ENCODE measurements at regions not wholly inside any gene's neighbourhood (a gene's known extent, or its start where the extent isn't known, plus 50 kb on each side); places are given as distances from the start of the nearest gene placed in this dataset.
A peak's percentile ranks its signal among the peaks of the same experiment; 100 is the strongest.

DNA sequence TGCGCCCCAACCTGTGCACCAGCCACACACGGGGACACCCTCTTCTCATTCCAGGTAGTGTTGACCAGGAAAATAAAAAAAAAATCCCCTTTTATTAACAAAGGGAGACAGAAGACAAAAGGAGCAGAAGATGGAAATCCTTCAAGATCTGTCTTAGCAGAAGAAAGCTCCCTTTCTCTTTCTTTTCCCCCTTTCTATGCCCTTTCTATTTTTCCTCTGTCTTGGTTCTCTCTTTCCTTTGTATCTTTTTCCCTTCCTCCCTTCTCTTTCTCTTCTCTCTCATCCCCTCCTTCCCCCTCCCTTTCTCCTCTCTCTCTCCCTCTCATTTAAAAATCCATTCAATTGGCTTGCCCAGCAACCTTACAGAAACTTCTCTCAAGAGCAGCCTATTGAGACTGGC lies 254.1 kb upstream of the ZFHX3 start:
- intact Hi-C loops (cut with DNase I, micrococcal nuclease): no loop called here
- DNase-seq (no peak), ATAC-seq (no peak)

DNA sequence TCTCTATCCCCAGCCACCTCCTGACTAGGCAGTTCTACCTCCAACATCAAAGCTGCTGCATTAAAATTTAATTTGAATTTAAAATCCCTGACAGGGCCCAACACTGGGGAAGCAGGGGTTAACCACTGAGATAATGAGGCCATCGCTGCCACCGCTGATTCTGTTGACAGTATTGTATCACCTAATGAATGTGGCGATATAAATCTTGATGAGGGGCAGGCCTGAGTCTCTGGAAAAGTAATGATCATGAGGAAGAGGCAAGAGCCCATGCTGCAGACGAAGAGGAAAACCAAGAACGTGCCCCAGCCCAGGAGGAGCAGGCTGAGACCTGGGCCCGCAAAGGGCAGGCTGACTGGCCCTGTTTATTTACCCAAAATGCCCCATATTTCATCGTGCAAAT lies 251.4 kb upstream of the ZFHX3 start:
- ATAC-seq (no peak), DNase-seq (no peak)
- intact Hi-C loops (cut with DNase I, micrococcal nuclease): no loop called here

DNA sequence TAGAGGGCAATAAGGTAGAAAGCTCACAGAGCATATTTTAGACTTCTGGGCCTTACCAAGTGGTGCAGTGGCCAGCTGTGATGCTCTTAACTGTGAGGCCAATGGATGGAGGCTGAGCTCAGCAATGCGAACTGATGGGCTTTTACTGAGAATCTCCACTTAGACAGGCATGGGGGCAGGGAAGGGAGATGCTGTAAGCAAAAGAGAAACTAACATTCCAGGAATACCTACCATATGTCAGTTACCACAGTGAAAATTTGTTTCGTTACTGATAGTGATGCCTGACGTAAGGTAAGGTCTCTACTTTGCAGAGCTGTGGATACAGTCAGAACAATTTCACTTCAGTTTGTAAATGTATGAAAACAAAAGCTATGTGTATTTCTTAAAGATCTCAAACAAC lies 250.6 kb upstream of the ZFHX3 start:
- intact Hi-C loops (cut with DNase I, micrococcal nuclease): no loop called here
- ATAC-seq: no peak
- DNase-seq: no peak

DNA sequence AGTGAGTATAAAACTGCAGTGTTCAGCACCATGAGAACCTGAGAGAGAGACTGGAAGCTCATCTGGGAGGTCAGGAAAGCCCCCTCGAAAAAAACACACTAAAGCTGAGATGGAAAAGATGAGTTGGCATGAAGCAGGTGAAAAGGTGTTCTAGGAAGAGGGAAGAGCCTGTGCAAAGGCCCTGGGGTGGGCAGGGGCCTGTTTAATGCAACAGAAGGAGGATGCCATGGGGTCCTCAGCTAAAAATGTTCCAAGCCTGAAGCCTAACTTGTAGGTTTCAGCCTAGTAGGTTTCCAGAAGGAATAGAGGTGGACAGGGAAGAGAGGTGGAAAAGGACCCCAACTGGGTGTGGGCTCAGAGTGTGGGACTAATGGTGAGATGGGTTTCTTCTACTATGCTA lies 242.3 kb upstream of the ZFHX3 start:
- ATAC-seq (no peak), DNase-seq (no peak)
- intact Hi-C loops (cut with DNase I, micrococcal nuclease): no loop called here

DNA sequence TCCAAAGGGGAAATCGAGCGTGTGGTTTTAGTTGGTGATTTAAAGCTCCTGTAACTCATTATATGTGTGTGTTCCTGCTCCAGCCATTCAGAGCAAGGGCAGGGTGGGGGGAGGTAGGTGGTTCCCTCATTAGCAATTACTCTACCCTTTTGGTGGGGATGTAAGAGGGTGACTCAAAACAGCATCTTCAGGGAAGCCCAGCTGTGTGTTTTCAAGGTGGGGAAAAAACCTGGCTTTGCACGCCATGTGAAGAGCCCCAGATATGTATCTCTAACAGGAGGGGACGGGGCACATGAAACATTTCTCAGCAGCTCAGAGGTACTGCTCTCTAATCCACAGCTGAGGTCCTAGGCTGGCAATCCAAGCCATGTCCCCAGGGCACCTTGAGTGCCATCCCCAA lies 241.3 kb upstream of the ZFHX3 start:
- DNase-seq (no peak), ATAC-seq (no peak)
- intact Hi-C loops (cut with DNase I, micrococcal nuclease): no loop called here

DNA sequence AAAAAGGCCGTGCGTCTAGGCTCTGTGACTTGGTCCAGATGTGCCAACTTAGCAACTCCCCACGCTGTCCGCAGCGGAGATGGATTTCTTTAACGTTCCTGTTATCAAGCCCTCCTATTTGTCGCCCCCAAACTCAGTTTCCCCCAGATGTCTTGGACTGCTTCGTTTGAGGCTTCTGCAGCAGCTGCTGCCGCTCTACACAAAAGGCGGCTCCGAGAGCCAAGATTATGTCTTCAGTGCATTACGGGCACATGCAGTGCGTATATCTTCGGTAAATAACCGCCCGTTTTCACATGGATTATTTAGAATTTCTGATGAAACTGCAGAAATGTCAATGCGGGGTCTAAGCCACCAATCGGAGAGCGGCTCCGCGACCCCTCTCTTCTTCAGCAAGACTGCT lies 240.6 kb upstream of the ZFHX3 start:
- DNase-seq (no peak), ATAC-seq (no peak)
- intact Hi-C loops (cut with DNase I, micrococcal nuclease): no loop called here

DNA sequence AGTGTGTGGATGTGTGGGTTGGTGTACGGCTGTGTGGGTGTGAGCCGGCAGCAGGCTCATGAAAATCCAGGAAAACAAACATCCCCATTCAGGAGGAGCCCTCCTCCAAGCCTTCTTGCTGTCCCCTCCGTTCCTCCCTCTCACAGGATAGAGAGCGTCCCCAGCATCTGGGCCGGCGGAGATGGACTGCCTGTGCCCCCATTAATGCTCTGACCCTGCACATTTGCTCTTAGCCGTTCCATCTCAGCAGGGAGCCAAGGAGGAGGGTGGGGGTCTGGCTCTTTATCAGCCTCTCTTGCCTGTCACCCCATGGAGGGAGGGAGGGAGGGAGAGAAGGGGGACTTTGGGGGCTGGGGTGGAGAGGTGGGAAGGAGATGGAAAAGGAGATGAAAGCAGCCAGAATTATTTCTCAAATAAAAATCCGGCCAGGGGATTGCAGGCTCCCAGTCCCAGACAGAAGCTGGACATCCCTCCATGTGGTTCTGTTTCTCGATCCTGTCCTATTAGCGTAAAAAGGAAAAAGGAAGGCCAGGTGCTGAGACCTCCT lies 240.0 kb upstream of the ZFHX3 start:
- intact Hi-C loops (cut with DNase I, micrococcal nuclease): no loop called here
- DNase-seq: no peak
- no peak for ATAC-seq

DNA sequence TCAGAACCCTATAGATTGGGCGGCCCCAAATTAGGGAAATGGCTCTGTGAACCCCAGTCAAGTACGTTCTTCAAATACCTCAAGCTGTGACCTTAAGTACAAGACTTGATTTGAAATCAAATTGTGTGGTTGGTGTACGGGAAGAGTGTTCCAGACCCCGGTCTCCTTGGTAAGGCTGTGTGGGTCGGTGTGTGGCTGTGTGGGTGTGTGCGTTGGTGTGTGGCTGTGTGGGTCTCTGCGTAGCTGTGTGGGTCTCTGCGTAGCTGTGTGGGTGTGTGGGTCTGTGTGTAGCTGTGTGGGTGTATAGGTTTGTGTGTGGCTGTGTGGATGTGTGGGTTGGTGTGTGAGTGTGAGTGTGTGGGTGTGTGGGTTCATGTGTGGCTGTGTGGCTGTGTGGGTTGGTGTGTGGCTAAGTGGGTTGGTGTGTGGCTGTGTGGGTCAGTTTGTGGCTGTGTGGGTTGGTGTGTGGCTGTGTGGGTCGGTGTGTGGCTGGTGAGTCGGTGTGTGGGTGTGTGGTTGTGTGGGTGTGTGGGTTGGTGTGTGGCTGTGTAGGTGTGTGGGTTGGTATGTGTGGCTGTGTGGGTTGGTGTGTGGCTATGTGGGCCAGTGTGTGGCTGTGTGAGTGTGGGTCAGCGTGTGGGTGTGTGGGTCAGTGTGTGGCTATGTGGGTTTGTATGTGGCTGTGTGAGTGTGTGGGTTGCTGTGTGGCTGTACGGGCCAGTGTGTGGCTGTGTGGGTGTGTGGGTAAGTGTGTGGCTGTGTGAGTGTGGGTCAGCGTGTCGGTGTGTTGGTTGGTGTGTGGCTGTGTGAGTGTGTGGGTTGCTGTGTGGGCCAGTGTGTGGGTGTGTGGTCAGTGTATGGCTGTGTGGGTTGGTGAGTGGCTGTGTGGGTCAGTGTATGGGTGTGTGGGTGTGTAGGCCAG lies 238.7 kb upstream of the ZFHX3 start:
- intact Hi-C loops (cut with DNase I, micrococcal nuclease): no loop called here
- no peak for DNase-seq
- ATAC-seq: no peak

DNA sequence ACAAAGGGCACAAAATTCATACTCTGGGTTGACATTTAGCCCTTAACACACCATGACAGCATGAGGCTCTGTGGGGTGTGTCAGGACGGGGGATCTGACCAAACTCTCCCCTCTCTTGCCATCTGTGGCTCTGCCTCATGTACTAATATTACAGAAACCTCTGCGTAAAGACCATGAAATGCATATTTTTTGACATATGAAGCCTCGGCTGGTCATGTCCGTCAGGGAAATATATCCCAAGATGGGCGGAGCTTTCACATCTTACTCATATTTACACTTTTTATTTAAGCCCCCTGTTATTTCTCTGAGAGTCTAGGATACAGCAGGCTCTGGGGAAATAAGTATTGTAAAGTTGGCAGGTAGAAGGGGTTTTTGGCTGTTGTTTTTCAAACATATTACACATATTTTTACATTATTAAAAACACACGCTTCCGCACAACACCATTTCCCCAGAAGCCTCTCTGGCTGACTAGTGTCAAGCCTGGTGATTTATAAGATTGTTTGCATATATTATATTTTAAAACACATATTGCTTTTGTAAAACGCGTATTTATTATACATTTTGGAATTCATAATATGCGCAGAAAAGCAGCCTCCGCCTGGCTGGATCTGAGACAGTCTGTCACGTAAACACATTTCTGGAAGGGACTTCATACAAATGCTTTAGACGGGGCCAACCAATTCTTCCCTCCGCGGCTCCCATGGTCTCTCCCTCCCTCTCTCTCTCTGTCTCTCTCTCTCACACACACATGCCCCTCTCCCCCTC lies 237.7 kb upstream of the ZFHX3 start:
- DNase-seq: no peak
- intact Hi-C loops (cut with DNase I, micrococcal nuclease): no loop called here
- no peak for ATAC-seq

DNA sequence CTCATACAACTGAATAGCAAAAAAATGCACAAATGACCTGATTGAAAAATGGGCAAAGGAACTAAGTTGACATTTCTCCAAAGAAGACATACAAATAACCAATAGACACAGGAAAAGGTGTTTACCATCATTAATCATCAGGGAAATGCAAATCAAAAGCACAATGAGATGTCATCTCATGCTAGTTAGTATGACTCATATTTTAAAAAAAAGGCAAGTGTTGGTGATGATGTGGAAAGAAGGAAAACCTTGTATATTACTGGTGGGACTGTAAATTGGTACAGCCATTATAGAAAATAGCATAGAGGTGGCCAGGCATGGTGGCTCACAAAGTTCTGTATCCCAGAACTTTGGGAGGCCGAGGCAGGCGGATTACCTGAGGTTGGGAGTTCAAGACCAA lies 232.5 kb upstream of the ZFHX3 start:
- ATAC-seq: no peak
- intact Hi-C loops (cut with DNase I, micrococcal nuclease): no loop called here
- no peak for DNase-seq

DNA sequence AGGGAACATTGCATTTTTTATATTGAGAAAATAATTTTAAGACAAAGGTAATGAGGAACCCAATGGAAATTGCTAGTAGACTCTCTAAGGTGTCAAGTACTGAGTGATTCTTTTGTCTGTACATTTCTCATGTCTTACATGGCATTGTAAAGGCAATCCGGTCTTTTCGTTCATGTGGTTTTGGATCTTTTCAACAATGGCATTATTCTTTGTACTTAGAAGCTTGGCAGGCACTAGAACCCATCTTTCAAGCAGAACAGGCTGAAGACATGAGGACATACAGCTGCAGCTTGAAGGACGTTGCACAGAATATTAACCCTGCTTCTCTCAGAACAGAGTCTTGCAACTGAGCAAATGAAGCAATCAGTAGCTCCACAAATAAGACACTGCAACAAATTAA lies 231.5 kb upstream of the ZFHX3 start:
- DNase-seq: no peak
- ATAC-seq: no peak
- intact Hi-C loops (cut with DNase I, micrococcal nuclease): no loop called here

DNA sequence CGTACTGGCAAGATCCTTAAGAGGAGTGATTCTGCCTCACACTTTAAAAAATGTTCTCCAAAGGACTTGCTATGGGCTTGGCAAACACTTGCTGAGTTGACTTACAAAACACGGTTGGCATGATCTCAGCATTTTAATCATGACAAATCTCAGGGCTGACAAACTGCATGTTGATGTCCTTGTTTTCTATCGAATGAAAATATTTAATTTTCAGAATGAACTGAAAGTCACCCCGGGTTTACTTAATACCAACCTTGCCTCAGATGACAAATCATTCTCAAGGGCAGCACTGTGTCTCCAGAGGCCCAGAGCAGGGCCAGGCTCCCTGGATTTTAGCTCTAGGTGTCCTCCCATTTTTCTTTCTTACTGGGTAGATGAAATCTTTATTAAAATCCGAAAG lies 229.1 kb upstream of the ZFHX3 start:
- DNase-seq: no peak
- no peak for ATAC-seq

DNA sequence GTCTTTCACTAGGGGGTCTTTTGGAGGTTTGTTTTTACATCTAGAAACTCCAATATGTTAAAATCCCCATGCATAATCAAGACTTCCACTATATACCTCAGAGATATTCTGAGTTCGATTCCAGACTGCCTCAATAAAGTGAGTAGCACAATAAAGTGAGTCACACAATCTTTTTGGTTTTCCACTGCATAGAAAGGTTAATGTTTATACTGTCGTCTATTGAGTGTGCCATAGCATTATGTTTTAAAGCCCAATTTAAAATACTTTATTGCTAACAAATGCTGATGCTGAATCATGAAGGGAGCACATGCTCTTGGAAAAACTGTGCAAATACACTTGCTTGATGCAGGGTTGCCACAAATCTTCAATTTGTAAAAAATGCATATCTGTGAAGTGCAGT lies 227.5 kb upstream of the ZFHX3 start:
- ATAC-seq: peak; percentile 95
- no peak for DNase-seq
- intact Hi-C loops (cut with DNase I, micrococcal nuclease): no loop called here

More for the DNA sequence above, 229.1 kb upstream of the ZFHX3 start:
- intact Hi-C loops (cut with DNase I, micrococcal nuclease): no loop called here

DNA sequence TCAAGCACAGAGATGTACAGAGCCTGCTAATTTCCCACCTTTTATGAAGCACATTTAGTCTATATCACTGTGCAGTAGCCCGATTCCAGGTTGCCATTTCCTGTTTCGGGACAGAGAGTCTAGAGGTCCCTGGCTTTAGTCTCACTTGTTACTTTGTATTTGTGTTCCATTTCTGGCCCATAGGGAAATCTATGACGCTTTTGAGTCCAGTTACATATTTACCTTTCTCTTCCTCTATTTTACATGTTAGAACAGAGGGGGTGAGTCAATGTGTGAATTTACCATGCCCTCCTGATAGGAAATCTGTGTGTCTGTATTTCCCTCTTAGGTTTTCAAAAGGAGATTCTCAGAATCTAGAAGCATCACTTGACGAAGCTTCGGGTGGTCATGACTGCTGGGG lies 227.1 kb upstream of the ZFHX3 start:
- peak; percentile 75 for ATAC-seq
- no peak for DNase-seq
- intact Hi-C loops (cut with DNase I, micrococcal nuclease): no loop called here

DNA sequence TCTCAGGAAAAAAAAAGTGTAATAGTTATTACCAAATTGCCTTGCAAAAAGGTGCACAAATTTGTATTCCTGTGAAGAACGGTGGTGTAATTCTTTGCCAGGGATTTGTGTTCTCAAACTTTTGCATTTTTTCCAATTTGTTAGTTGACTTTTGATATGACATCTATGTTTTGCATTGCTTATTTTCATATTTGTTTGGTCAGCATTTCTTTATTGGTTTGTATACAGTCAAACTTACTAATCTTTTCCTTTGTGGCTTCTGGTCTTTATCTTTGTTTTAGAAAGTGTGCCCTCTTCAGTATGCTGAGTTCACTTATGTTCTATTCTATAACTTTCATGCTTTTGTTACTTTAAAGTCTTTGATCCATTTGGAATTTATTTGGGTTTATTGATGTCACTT lies 226.2 kb upstream of the ZFHX3 start:
- ATAC-seq: no peak
- DNase-seq: no peak
- intact Hi-C loops (cut with DNase I, micrococcal nuclease): no loop called here

DNA sequence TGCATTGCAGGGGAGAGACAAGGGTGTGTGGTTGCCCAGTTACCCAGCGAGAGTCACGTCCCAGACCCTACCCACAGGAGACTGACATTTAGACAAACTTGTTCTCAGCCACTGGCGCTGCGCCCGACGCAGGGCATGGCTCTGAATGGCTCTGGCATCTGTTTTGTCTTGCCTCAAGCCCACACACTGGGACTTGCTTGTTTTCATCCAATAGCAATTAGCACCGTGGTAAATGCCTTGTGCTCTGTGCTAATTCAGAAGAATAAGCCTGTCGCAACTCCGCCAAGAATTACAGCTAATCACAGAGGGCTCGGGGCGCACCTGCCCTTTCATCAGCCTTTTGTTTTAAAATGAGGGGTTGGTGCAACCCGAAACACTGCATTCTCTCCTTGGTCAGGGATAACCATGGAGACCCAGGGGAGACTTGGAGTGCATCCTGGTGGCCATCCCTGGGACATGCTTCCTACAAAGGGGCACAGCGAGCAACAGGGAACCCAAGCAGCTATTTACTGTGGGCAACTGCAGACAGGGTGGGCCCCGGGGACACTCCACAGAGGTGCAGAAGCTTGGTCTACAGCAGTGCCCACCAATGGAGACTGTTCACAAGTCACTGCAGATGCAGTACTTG lies 220.6 kb upstream of the ZFHX3 start:
- no peak for ATAC-seq
- DNase-seq: no peak
- intact Hi-C loops (cut with DNase I, micrococcal nuclease): no loop called here

DNA sequence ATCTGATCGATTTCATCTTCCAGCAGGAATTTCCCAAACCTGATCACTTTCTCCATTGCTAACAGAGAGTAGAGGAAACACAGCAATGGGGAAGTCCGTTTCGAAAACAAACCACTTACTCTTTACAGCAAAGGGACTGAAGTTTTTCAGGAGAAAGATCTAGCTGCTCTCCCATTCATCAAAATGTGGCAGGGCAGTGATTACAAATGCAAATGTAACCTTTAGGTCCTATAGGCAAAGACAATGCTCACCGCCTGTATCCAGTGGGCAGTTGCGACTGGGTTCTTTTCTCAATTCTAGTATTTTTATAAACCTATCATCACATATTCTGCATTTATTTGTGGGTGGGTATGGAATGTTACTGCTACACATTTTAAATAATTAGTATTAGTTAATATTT lies 218.0 kb upstream of the ZFHX3 start:
- intact Hi-C loops (cut with DNase I, micrococcal nuclease): no loop called here
- ATAC-seq: no peak
- DNase-seq: no peak

DNA sequence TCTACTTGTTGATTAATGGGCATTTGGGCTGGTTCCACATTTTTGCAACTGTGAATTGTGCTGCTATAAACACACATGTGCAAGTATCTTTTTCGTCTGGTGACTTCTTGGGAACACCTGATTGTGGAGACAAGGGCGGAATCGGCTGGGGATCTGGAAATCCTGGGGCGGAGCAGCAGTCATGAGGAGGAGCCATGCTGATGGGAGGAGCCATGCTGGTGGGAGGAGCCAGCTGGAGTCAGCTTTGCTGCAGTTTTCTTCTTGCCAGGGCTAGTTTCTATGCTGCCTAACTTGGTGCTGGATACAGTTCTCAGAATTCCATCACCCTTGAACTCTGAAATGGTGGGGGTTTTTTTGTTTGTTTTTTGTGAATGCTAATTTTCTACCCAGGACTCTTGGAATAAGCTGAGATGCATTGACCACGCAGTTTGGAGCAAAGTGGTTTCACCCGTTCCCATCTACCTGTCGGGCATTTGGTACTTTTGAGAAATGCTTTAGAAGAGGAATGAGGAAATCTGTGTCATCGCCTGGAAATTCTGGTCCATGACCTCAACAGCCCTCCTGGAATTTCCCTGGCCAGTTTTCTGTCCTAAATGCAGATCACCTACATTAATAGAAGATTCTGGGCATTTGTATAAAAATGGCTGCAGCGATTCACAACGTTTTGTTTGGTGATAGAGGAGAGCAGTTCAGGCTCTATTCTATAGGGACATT lies 217.4 kb upstream of the ZFHX3 start:
- intact Hi-C loops (cut with DNase I, micrococcal nuclease): no loop called here
- ATAC-seq: no peak
- DNase-seq: no peak

DNA sequence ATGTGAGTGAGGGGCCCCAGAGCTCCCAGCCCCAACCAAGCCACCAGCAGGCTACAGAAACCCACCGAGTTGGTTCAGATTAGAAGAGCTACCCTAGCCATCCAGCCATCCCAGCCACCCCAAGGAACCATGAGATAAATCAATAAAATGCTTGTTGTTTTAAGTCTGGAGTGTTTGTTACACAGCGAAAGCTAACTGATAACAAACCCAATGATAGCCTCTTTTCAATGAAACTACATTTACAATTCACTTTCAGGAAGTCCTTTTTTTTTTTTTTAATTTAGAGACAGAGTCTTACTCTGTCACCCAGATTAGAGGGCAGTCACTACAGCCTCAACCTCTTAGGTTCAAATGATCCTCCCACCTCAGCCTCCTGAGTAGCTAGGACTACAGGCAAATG lies 215.0 kb upstream of the ZFHX3 start:
- DNase-seq (no peak), ATAC-seq (no peak)
- intact Hi-C loops (cut with DNase I, micrococcal nuclease): no loop called here
